Osteoblast (primary cell): ENCODE measurements at regions not wholly inside any gene's neighbourhood (a gene's known extent, or its start where the extent isn't known, plus 50 kb on each side); places are given as distances from the start of the nearest gene placed in this dataset.

Source experiments
- DNase-seq: peaks from one replicate; pipeline ENCODE4 v3.0.0; 2011; ENCODE audit warnings: low spot score, mixed read lengths; ENCODE audit not compliant: insufficient read length; ENCODE audit errors: missing footprints
- H2AFZ ChIP-seq: 2 replicates; pipeline ENCODE4 v1.6.0; 2011; ENCODE audit warnings: mild to moderate bottlenecking, low read length
- H3K27ac ChIP-seq: 2 replicates; pipeline ENCODE4 v1.5.1; 2011; ENCODE audit warnings: mild to moderate bottlenecking, low read depth, low read length, moderate library complexity
- H3K27me3 ChIP-seq: 2 replicates; pipeline ENCODE4 v1.6.0; 2012; ENCODE audit warnings: mild to moderate bottlenecking, control low read depth, inconsistent platforms, low read length, moderate library complexity; ENCODE audit not compliant: insufficient read depth
- H3K36me3 ChIP-seq: 2 replicates; pipeline ENCODE4 v1.5.1; 2011; ENCODE audit warnings: mild to moderate bottlenecking, low read length, control low read depth, moderate library complexity; ENCODE audit not compliant: insufficient read depth
- H3K4me1 ChIP-seq: 2 replicates; pipeline ENCODE4 v1.5.1; 2011; ENCODE audit warnings: mild to moderate bottlenecking, low read length, control low read depth, moderate library complexity; ENCODE audit not compliant: insufficient read depth
- H3K4me2 ChIP-seq: 2 replicates; pipeline ENCODE4 v1.6.0; 2011; ENCODE audit warnings: mild to moderate bottlenecking, low read length; ENCODE audit not compliant: insufficient read depth
- H3K4me3 ChIP-seq: fragments of 200-600 bp; sonication (generic); 3 replicates; pipeline ENCODE4 v1.5.1; 2012; ENCODE audit warnings: mild to moderate bottlenecking, low read length, inconsistent platforms; ENCODE audit not compliant: insufficient read depth
- H3K79me2 ChIP-seq: 2 replicates; pipeline ENCODE4 v1.6.0; 2012; ENCODE audit warnings: mild to moderate bottlenecking, low read length, control low read depth, inconsistent platforms; ENCODE audit not compliant: insufficient read depth
- H3K9me3 ChIP-seq: 2 replicates; pipeline ENCODE4 v1.5.1; 2011; ENCODE audit warnings: low read depth, low read length, control low read depth
- H4K20me1 ChIP-seq: 2 replicates; pipeline ENCODE4 v1.6.0; 2012; ENCODE audit warnings: mild to moderate bottlenecking, low read length, control low read depth; ENCODE audit not compliant: insufficient read depth
- TF ChIP-seq, protein P1 (sequence below): IDR thresholded peaks from 2 replicates; pipeline ENCODE4 v1.5.1; 2011; ENCODE audit warnings: mild to moderate bottlenecking, low read depth, low read length, moderate library complexity; ENCODE audit errors: extremely low read depth

DNA sequence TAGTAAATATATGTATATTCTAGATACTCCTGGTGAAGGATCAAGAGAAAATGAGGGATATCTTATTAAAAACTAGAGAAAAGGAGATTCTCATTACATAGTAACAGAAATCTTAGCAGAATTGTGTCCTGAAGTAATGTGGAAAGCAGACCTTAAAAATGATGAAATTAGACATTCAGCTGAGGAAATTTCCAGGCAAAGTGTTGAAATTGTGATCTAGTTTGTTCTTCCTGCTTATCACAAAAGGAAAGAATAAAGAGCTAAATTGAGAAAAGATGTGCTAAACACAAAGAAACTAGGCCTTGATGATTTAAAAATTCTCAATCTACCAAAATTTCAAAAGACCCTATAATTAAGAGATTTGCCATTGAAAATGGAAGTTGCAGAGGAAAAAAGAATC, 362.6 kb upstream of the PLSCR5 start:
- H3K9me3 ChIP-seq, result no peaks in the 10 kb centered on the region
- H3K36me3 ChIP-seq, result no peaks in the 10 kb centered on the region
- no peaks in the 10 kb centered on the region for H3K79me2 ChIP-seq
- peak overlapping the region; percentile 94 for H3K27ac ChIP-seq
- no peak for DNase-seq
- TF ChIP-seq, protein P1, sequence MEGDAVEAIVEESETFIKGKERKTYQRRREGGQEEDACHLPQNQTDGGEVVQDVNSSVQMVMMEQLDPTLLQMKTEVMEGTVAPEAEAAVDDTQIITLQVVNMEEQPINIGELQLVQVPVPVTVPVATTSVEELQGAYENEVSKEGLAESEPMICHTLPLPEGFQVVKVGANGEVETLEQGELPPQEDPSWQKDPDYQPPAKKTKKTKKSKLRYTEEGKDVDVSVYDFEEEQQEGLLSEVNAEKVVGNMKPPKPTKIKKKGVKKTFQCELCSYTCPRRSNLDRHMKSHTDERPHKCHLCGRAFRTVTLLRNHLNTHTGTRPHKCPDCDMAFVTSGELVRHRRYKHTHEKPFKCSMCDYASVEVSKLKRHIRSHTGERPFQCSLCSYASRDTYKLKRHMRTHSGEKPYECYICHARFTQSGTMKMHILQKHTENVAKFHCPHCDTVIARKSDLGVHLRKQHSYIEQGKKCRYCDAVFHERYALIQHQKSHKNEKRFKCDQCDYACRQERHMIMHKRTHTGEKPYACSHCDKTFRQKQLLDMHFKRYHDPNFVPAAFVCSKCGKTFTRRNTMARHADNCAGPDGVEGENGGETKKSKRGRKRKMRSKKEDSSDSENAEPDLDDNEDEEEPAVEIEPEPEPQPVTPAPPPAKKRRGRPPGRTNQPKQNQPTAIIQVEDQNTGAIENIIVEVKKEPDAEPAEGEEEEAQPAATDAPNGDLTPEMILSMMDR, result no peak
- H3K27me3 ChIP-seq, result no peaks in the 10 kb centered on the region
- no peaks in the 10 kb centered on the region for H4K20me1 ChIP-seq
- H3K4me3 ChIP-seq, result no peak overlapping the region
- peaks cover 43% of the 10 kb centered on the region for H3K4me1 ChIP-seq
- H3K4me2 ChIP-seq, result peak overlapping the region; percentile 74
- H2AFZ ChIP-seq, result no peak overlapping the region

DNA sequence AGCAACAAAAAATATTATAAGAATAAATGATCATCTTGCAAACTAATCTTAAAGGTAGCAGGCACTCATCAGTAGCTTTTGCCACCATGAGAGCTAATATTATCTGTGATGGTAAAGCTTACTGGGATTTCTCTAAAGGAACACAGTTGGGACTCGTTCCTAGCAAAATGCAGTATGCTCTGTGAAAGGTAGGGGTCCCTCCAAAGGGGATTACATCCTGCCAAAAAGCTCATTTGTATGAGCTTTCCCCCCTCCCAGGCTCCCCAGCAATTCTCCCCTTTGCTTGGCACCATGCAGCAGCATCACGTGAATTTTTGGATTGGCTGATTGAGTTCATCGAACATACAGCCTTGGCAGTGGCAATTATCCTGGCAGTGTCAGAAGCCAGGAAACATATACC, 361.0 kb upstream of the PLSCR5 start:
- Histone ChIP-seq H3K4me2 (no peak overlapping the region), H3K36me3 (no peaks in the 10 kb centered on the region), H3K27me3 (no peaks in the 10 kb centered on the region), H3K4me3 (no peak overlapping the region), H3K79me2 (no peaks in the 10 kb centered on the region), H3K27ac (no peak overlapping the region), H3K9me3 (no peaks in the 10 kb centered on the region), H3K4me1 (peaks cover 36% of the 10 kb centered on the region), H2AFZ (no peak overlapping the region), H4K20me1 (no peaks in the 10 kb centered on the region)
- DNase-seq, result no peak
- TF ChIP-seq, protein P1, result no peak

DNA sequence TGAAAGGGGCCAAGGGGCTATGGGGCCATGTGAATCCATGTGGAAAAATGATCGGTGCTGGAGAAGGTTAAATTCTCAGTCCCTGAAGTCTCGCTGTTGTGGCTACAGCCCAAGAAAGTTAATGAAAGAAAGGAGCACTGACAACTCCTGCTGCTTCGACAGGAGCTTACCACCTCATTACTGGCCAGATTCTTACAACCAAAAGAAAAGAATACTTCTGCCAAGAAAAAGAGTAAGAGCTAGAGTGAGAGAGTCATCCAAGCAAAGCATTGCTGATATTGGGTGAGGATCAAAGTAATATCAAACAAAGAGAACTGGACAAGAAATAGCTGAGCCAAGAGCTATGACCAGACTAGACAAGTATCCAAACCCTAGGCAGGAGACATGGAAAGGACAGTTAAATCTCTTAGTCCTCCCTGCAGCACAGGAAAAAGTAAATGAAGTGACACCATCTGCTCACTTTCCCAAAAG, 348.4 kb upstream of the PLSCR5 start:
- H3K36me3 ChIP-seq, result no peaks in the 10 kb centered on the region
- H3K4me1 ChIP-seq, result peaks cover 10% of the 10 kb centered on the region
- TF ChIP-seq, protein P1, result no peak
- peaks cover 10% of the 10 kb centered on the region for H3K27me3 ChIP-seq
- peak overlapping the region; percentile 52 for H3K4me3 ChIP-seq
- H3K79me2 ChIP-seq, result no peaks in the 10 kb centered on the region
- DNase-seq, result peak; percentile 41
- H4K20me1 ChIP-seq, result no peaks in the 10 kb centered on the region
- H3K4me2 ChIP-seq, result peak overlapping the region; percentile 84
- H3K9me3 ChIP-seq, result no peaks in the 10 kb centered on the region
- H2AFZ ChIP-seq, result no peak overlapping the region
- no peak overlapping the region for H3K27ac ChIP-seq

DNA sequence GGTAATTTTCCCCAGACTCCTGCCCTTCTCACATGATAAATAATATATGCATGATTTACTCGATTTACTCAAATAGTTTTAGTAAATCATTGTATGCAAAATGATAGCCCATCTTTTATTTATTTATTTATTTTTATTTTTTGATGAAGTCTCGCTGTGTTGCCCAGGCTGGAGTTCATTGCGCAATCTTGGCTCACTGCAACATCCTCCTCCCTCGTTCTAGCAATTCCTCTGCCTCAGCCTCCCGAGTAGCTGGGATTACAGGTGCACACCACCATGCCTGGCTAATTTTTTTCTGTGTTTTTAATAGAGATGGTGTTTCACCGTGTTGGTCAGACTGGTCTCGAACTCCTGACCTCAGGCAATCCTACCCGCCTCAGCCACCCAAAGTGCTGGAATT, 343.8 kb upstream of the PLSCR5 start:
- Histone ChIP-seq H2AFZ (no peak overlapping the region), H3K27ac (no peak overlapping the region), H3K4me3 (no peak overlapping the region), H3K4me2 (no peak overlapping the region), H3K27me3 (peaks cover 21% of the 10 kb centered on the region), H3K4me1 (peaks cover 7% of the 10 kb centered on the region), H3K36me3 (no peaks in the 10 kb centered on the region), H4K20me1 (no peaks in the 10 kb centered on the region), H3K9me3 (no peaks in the 10 kb centered on the region), H3K79me2 (no peaks in the 10 kb centered on the region)
- TF ChIP-seq, protein P1, result no peak
- no peak for DNase-seq
